GM21360 (cell line): ENCODE measurements at regions not wholly inside any gene's neighbourhood (a gene's known extent, or its start where the extent isn't known, plus 50 kb on each side); places are given as distances from the start of the nearest gene placed in this dataset.
A peak's percentile ranks its signal among the peaks of the same experiment; 100 is the strongest.

Source experiments
- ATAC-seq: cut with Tn5 transposase; IDR thresholded peaks from one replicate; pipeline ENCODE4 v1.9.1; 2021; ENCODE audit warnings: mild to moderate bottlenecking, moderate library complexity; ENCODE audit not compliant: unreplicated experiment

DNA sequence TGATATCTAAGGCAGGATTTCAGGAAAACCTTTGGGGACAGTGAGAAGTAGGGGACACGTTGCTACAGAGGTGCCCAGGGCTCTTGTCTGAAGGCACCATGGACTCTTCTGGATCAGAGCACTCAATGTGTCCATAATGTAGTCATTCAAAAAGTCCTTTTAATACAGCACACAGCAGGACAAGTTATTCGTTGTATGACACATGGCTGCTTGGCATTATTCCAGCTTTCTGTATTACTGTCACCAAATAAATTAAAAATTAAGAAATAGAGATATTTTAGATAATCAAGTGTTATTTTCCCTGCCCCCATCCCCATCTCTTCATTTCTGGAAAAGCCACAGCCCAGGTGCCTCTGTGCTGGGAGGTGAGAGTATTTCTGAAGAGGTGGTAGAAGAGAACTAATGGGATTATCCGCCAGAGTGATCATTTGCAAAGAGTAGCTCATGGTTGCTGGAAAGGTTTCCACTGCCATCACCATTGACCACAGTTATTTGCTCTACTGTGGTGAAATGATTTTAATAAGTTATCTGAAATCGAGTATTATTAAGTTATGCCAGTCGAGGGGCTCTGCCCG is 83.0 kb downstream of the CXCL12 start:
- no peak for ATAC-seq

DNA sequence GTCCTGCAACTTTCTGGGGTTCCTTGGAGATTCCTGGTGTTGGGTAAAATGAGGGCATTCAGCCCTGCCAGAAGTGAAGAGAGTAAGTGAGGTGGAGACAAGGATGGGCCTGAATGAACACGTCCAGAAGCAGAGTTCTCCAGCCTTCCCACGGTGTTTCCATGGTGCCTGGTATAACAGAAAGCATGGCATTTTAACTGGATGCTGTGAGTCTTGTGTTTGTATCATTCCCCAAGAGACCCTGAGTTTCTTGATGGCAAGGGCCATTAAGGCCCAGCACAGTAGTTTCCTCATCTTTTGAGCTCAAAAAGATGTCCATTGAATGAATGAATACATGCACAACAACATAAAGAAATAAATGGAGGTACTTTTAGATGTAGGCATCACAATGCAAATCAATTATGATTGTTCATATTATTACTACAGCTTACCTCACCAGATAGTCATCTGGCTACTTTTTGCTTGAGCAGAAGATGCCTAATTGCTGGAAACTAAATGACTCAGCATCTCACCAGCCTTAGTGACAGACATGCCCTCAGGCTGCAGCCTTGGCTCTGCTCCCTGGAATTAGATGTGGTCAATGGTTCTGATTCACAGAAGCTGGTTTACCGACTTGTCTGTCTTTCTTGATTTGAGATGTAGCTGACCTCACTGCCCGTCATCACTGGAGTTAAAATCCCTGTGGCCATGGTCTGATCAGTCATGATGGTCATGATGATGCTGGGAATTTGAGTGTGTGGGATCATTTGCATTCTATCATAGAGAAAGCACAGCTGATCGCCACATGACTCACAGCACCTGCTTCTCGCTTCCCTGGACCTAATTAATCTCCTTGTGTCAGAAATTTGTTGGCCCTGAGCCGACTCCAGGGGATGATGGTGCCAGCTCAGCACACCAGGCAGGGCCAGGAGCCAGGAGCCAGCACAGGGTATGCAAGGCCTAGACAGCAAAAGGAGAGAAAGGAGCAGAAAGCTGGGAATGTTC is 83.9 kb downstream of the CXCL12 start:
- ATAC-seq, result peak; percentile 92

DNA sequence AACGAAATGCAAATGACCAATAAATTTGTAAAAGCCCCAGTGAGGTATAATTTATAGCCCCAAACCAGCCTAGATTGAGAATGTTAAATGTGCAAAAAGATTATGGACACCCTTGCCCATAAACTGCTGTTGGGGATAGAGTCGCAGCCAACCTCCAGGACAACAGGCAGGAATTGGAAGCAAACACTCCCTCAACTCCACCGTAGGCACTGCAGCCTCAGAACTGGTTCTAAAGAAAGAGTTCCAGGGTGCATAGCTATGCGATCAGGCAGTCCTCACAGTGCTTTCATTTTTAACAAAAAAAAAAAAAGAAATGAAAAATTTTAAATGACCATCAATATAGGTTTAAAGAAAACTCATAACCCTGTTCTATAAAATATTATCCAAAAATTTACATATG is 86.2 kb downstream of the CXCL12 start:
- no peak for ATAC-seq

DNA sequence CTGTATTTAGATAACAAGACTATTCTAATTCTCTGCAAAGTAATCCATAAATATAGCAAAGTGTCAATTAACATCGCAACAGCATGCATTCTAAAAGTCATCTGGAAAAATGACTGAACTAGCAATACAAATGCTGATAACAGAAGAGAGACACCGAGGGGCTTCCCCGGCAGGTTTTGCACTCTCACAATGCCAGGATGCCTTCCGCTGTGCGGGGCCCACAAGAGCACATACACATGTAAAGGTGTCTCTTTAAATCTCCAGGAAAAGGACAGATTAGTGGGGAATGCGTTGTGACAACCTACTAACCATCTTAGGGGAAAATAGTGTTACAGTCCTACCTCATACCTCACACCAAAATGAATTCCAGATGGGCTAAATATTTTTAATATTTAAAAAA is 86.9 kb downstream of the CXCL12 start:
- ATAC-seq, result no peak

DNA sequence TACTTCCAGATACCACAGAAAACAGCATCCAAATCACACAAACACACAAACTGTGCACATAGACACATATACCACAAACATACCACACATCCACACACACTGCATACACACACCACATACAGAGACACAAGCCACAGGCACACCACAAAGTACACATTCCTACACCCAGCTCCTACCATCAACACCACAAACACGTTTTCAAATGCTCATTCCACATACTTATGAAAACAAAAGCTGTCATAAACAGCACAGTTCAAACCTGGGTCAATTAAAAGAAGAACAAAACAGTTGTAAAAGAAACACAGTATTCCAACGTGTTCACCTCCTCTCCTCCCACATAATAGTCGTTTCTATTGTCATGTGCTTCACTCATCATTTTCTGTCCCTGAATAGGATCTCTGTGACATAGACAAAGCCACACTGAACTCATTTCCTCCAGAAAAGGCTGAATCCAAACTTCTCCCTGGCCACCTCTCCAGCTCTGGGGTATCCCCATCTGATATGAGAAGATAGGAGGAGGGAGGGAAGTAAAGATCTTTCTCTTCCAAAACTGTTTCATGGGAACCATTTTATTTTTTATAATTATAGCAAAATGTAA is 89.2 kb downstream of the CXCL12 start:
- ATAC-seq, result no peak

DNA sequence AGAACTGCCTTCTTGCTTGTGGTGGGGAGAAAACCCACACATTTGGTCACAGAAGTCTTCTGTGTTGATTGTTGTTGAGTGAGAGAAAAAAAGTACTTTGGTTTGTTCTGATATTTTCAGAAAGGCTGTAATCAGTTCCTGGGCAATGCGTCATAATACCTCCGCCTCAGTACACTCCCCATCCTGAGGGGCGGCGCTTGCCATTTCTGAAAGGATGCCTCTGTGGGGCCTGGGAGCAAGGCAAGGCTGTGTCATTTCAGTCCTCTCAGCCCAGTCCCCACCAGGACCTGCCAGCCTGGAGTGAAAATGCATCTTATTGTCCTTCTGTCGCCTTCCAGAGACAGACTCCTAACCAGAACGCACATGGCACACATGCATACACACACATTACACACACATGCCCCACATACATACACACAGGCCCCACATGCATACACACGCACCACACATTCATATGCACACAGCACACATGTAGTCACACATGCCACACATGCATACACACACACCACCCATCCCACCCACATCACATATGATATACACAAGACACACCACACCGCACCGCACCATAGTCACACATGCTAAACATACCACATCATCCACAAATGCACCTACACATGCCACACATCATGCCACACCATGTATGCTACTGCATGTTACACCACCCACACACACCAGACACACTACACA is 90.0 kb downstream of the CXCL12 start:
- no peak for ATAC-seq

DNA sequence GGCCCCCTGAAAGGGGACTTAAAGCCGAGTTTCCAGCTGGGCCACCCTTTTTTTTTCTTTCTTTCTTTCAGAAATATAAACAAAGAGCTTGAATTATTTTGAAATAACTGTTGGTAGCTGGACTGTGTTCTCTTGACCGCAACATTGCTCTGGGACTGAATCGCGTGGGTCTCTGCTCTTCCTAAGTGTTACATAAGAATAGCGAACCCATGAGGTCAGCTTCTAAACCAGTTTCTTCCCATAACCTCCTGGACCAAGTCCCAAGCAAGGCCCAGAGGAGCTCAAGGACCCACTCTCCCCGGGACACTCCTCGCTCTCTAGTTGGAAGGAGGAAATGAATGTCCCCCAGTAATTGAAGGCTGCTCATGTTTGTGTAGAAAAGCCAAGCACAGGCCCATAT is 91.1 kb downstream of the CXCL12 start:
- no peak for ATAC-seq

DNA sequence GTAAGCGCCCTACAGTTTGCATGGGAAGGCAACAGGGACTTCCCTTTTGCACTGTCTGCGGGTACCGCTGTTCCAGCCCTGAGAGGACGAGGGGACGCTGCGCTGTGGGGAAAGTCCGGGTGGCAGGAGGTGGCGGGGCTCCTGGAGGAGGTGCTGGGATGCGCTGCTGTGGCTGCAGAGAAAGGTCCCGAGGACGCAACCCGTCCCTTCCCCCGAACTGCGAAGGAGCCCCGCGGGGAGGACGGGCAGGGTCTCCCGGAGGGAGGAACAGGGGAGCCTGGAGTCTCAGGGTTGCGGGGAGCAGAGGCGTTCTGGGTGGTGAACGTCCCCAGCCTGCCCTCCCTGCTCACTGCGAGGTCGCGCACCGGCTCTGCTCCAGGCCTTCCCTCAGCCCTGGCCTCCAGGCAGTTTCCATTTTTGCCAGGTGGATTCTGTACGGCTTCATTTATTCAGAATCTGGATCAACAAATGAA is 91.6 kb downstream of the CXCL12 start:
- ATAC-seq, result no peak

DNA sequence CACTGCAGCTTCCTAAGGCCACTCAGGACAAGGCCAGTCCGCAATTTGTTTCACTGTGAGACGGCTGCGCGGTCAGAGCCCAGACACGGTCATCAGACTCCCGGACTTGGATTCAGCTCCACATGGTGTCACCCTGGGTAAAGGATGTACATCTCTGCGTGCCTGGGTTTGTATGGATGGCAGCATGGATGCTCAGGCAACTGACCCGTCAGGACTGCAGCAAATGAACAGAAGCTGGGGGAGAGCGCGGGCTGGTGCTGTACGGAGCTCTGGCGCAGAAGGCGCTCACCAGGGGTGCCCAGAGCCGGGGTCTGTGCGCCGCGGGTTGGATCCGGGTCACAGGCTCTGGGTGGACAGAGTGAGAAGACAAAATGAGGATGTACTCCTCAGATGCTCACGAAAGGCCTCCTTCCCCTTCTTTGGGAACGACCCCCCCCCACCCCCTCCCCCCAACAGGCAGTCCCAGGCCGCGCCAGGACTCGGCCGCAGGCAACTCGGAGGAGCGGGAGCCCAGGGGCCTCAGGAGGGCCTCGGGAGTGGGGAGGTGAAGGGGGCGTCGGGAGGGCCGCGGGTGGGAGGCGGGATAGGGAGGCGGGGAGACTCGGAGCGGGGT is 92.4 kb downstream of the CXCL12 start:
- no peak for ATAC-seq

DNA sequence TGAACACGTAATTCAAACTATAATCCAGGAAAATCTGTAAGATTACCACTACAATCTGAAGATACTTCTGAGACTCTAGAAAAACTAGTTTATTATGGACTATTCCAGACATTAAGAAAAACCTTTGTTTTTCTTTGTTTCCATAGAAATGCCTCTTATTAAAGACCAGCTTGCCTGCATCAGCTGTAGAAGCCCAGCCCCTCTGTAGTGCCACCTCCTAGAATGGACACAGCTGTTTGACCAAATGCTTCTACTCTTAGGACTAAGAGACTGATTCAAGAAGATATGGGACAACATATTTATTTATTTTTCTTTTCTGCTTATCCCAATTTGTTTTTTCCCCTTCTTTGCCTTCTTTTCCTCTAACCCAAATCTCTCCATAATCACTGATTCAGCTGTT is 93.8 kb downstream of the CXCL12 start:
- no peak for ATAC-seq

DNA sequence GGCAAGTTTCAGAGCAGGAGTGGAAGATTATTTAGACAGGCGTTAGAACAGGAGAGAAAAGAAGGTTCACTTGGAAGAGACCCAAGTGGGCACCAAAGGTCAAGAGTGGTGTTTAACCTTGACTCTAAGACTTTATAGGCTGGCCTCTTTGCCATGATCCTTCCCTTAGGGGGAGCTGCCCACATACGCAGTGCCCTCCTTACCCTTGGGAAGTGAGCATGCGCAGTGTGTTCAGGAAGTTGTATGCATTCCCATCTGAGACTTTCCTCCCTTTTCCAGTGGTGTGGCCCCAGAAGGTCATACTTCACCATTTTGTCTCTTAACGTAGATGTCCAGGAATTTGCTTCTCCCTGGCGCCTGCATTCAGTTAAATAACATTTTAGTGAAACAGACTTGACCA is 95.8 kb downstream of the CXCL12 start:
- no peak for ATAC-seq

DNA sequence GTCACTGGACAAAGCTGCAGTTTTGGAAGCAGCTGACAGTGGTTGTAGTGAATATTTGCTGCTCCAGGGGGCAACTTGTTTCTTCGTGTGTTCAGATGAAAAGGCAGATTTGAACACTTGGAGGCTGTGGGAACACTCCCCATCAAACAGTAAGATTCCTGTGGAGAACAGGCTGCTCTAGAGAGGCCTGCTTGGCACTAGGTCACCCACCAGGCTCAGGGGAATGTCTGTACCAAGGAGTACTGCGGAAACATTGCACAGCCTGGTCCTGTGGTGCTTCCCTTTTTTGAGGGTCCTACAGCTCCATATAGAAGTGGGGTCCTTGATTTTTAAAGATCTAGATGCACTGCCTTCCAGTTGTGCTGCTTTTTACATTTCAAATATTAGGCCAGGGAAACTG is 97.5 kb downstream of the CXCL12 start:
- no peak for ATAC-seq

DNA sequence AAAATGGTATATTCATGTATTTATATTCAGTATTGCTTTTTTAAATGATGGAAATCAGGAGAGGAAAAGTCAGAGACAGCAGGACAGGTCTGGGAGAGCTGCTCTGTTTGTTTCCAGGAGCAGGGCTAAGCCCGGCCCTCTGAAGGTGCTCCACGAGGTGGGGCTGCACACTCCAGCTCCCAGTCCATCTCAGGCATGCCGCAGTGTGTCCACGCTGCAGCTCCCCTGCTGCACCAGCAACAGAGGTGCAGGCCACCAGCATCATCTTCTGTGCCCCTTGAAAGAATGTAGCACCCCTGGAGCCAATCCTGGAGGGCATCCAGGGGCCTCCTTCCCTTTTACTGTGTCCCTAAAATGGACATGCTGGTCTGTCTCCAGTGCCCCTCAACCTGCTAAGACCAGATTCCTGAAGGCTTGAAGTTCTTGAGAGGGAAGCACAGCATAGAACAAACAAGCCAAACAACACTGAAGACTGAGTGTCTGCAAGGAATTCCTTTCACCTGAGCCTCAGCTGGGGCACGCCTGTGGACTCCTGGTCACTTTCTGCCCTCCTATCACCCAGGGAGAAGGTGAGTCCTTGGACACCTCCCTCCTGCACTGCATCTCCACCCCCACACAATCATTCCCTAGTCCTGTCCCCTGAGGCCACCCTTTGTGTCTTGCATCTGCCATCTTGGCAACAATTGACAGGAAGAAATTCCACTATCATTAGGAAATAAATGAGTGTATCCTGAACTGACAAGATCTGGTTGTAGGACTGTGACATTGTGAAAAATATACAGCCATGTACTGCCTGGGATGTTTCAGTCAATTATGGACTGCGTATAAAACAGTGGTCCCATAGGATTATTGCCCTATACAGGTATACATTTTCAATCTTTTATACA is 100.5 kb downstream of the CXCL12 start:
- ATAC-seq, result no peak

DNA sequence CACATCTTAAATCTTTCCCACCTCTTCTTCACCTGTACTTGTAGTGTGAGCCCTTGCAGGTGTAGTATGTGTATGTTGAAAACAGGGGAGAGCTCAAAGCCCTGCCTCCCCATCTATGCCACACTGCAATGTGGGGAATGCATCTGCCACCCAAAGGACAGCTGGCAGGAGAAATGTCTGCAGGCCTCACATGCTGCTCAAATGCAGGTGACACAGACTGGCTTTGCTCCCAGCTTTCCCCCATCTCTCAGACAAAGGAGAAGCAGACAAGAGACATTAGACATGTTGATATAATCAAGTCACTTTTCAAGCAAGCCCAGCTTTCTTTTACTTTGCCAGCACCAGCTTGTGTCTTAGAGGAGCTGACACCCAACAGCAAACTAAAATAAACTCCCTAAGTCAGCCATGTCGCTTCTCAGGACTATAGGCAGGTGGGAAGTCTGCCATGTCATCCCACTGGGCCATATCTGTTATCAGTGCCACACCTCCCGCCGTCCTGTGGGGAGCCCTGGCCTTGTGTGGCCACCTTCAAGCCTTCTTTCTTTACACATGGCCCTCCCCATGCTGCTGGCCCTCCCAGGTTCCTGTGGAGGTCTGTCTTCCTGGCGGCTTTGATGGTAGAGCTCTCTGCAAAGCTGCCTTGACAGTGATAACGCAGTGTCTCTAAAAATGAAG is 102.1 kb downstream of the CXCL12 start:
- ATAC-seq, result no peak

DNA sequence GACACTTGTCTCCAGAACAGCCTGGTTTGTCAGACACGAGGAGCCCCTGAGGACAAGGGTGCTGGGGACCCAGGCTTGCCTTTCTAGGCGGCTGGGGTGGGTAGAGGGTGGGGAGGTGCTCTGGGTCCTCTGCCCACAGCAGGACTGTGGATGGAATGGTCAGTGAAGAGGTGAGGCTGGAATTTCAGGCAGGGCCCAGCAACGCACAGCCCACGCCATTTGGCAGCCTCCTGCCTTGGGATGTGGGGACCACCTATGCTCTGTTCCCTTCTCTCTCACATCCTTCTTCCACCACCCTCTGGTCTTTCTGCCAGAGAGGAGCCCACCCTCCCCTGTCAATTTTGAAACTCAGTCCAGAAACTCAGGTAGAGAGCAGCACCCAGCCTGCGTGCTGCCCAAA is 103.2 kb downstream of the CXCL12 start:
- ATAC-seq, result no peak

DNA sequence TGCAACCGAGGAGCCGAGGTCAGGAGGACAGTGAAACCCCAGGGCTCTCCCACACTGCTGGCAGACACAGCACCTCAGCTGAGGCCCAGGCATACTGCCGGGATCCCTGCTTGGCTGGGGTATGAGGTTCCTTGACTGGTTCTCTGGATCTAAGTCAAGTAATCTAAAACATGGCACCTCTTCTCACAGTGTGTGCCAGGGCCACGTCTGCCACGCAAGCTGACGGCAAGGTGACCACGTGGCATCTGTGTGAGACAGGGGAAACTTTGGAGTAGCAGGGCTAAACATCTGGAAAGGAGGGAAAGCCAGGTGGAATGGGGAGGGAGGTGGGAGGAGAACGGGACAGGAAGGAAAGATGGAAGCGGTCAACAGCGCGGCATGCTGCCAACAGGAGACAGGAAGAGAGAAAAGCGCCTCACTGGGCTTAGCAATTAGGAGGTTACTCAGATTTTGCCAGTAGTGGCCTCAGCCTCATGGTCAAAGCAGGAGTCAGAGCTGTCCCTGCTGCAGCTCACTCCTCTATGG is 103.7 kb downstream of the CXCL12 start:
- no peak for ATAC-seq

DNA sequence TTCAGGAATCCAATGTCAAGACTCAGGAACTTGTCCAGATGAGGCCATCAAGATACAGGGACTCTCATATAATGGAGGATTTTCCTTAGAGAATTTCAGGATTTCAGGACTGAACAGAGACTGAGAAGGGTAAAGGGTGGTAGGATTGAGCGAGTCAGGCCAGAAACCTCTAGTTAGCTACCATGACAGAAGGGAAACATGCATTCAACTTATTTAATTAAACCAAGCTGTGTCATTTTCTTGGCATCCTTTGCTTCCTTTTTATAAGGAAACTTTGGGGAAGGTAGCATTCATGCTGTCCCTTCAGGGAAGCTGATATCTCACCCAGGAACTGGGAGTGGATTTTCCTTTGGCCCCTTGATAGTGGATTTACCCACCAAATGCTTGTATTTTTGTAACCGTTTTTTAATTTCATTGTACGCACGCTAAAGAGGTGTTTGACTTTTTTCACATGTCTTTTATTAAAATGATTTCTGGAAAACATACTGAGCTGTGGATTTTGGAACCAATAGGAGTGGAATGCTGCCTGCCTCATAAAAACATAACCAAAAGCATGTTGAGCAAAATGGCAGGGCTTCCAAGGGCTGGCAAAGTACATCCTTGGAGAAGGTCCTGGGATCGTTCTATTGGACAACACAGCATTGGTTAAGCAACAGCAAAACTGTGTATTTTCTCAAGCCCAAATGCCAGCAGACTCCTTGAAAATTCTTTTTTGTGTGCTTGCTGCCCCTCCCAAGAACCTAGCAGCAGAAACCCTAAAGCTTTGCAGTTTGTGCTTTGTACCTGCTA is 104.5 kb downstream of the CXCL12 start:
- no peak for ATAC-seq

DNA sequence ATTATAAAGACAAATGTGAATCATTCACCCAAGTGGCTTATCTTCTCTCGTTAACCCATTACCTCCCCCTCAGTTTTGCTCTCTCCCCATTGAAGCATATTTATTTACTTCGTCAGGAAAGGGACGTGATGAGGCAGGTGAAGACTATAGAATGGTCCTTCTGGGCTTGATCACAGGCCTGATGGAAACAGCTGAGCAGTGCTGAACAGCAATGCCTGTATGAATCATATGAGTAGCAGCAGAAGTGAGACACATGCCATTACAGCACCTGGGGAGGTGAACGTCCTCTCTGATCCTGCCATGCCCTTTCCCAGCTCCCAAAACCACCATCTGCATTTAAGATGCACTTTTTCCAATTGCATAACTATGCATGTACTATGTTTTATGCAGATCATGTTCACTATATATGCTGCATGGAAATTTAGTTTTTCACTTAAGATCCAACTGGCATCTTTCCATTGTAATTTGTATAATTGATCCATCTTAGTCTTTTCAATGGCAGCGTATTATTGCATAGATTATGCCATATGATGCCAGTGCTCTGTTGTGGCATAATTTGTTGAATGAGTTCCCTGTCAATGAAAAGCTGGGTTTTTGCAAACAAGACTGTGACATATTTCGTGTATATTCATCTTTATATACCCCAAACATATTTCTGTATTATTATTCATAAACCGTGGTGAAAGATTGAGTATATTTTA is 105.3 kb downstream of the CXCL12 start:
- ATAC-seq, result no peak
